HFFc6 (cell line): ENCODE measurements at regions not wholly inside any gene's neighbourhood (a gene's known extent, or its start where the extent isn't known, plus 50 kb on each side); places are given as distances from the start of the nearest gene placed in this dataset.

ENCODE experiments used
- DNase-seq: peaks from one replicate; pipeline ENCODE4 v3.0.0-alpha.2; 2018
- H3K27ac Mint-ChIP-seq: 2 replicates; pipeline ENCODE4 v1.8.0; 2020; ENCODE audit warnings: mild to moderate bottlenecking, mixed read lengths
- H3K27me3 Mint-ChIP-seq: 2 replicates; pipeline ENCODE4 v1.8.0; 2021; ENCODE audit warnings: mild to moderate bottlenecking, moderate library complexity, mixed read lengths; ENCODE audit not compliant: insufficient read depth
- H3K36me3 Mint-ChIP-seq: 2 replicates; pipeline ENCODE4 v1.8.0; 2021; ENCODE audit warnings: low read depth, mixed read lengths
- H3K4me1 Mint-ChIP-seq: 2 replicates; pipeline ENCODE4 v1.8.0; 2020; ENCODE audit warnings: low read depth, mixed read lengths
- H3K4me3 Mint-ChIP-seq: 2 replicates; pipeline ENCODE4 v1.8.0; 2020; ENCODE audit warnings: mild to moderate bottlenecking, moderate library complexity, mixed read lengths
- H3K9me3 Mint-ChIP-seq: 2 replicates; pipeline ENCODE4 v1.8.0; 2020; ENCODE audit warnings: mild to moderate bottlenecking, mixed read lengths
- TF ChIP-seq, protein P1 (sequence below): fragments of 200-600 bp; sonication (generic); IDR thresholded peaks from 2 replicates; pipeline ENCODE4 v1.5.0; 2021; ENCODE audit warnings: antibody characterized with exemption, mild to moderate bottlenecking

- H3K4me1 Mint-ChIP-seq: no peaks in the 10 kb centered on the region
- no peak for DNase-seq
- TF ChIP-seq, protein P1, sequence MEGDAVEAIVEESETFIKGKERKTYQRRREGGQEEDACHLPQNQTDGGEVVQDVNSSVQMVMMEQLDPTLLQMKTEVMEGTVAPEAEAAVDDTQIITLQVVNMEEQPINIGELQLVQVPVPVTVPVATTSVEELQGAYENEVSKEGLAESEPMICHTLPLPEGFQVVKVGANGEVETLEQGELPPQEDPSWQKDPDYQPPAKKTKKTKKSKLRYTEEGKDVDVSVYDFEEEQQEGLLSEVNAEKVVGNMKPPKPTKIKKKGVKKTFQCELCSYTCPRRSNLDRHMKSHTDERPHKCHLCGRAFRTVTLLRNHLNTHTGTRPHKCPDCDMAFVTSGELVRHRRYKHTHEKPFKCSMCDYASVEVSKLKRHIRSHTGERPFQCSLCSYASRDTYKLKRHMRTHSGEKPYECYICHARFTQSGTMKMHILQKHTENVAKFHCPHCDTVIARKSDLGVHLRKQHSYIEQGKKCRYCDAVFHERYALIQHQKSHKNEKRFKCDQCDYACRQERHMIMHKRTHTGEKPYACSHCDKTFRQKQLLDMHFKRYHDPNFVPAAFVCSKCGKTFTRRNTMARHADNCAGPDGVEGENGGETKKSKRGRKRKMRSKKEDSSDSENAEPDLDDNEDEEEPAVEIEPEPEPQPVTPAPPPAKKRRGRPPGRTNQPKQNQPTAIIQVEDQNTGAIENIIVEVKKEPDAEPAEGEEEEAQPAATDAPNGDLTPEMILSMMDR: no peak
- peaks cover 2% of the 10 kb centered on the region; the same call in 1 of the 2 replicates for H3K27me3 Mint-ChIP-seq
- peaks cover 35% of the 10 kb centered on the region for H3K9me3 Mint-ChIP-seq
- no peak overlapping the region for H3K27ac Mint-ChIP-seq
- H3K36me3 Mint-ChIP-seq: no peaks in the 10 kb centered on the region; the same call in 1 of the 2 replicates
- no peak overlapping the region; the same call in 1 of the 2 replicates for H3K4me3 Mint-ChIP-seq
Observed at GRCh38 chr7:26449175-26450165, 157.8 kb downstream of the SNX10 start.

DNA sequence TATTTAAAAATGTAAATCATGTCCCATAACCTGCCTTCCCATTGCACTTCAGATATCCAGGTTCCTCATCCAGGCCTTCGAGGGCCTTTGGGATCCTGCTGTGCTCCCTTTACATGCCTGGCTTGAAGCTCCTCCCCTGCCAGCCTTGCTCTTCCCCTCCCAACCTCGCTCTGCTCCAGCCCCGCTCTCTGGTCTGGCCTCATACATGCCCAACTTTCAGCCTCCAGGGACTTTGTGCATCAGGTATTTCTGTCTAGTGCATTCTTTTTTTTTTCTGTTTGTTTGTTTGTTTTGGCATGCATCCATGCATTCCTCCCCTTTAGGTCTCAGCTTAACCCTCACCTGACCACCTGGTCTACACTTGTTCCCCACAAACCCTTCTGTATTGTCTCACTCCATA lies 160.3 kb downstream of the SNX10 start:
- no peaks in the 10 kb centered on the region for H3K4me1 Mint-ChIP-seq
- no peak overlapping the region for H3K27ac Mint-ChIP-seq
- no peak for DNase-seq
- H3K9me3 Mint-ChIP-seq: peaks cover 28% of the 10 kb centered on the region
- H3K27me3 Mint-ChIP-seq: peaks cover 2% of the 10 kb centered on the region; the same call in 1 of the 2 replicates
- TF ChIP-seq, protein P1: no peak
- H3K36me3 Mint-ChIP-seq: no peaks in the 10 kb centered on the region; the same call in 1 of the 2 replicates
- H3K4me3 Mint-ChIP-seq: no peak overlapping the region

DNA sequence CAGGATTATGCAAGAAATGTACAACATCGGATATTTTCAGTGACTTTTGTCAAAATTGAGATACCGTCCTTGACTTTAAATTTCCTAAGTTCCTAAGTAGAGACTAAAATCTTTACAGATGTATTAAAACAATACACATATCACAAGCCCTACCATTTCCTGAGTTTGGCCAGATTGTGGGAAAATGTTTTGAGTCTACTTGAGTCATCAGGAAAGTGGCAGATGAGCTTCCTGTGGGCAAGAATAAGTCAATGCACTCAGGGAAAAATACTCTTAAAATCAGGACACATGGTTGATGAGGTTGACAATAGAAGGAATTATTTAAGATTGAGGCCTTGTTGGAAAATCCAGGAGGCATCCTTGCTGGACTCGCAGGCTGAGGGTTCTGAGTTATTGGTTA lies 162.5 kb downstream of the SNX10 start:
- peaks cover 2% of the 10 kb centered on the region; the same call in 1 of the 2 replicates for H3K27me3 Mint-ChIP-seq
- no peaks in the 10 kb centered on the region for H3K4me1 Mint-ChIP-seq
- H3K4me3 Mint-ChIP-seq: no peak overlapping the region
- peaks cover 26% of the 10 kb centered on the region for H3K9me3 Mint-ChIP-seq
- H3K36me3 Mint-ChIP-seq: no peaks in the 10 kb centered on the region; the same call in 1 of the 2 replicates
- no peak for DNase-seq
- H3K27ac Mint-ChIP-seq: no peak overlapping the region
- TF ChIP-seq, protein P1: no peak

- H3K4me1 Mint-ChIP-seq: no peaks in the 10 kb centered on the region
- DNase-seq: no peak
Observed at GRCh38 chr7:26457696-26458327, 166.2 kb downstream of the SNX10 start.

DNA sequence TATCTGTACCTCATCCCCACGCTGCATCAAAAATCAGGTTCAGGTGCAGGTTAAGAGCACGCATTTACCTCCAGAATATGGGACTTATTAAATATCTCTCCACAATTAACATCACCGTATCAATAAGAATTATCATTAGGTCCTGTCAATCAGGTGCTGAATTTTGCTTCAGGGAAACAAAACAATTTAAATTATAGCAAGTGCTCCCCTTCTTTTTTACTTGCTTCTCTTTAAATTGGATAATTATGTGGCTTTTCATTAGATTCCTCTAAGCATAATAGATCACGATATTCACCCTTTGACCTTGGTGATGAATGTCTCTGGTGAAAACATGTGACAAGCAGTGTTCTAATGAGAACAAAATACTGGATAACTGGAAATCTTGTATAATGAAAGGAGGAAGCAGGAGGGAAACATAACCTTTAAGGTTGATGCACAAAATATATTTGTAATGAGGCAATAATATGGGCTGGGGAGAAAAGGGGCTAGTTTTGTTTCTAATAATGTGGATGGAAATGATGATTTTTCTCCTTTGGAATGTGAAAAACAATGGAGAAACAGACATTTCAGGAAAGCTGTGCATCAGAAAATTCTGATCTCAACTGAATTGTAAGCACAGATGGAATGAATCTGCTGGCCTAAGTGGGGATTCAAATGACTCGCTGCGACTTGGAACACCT lies 166.9 kb downstream of the SNX10 start:
- no peaks in the 10 kb centered on the region for H3K36me3 Mint-ChIP-seq
- no peak for DNase-seq
- H3K27me3 Mint-ChIP-seq: no peaks in the 10 kb centered on the region
- no peaks in the 10 kb centered on the region for H3K4me1 Mint-ChIP-seq
- H3K27ac Mint-ChIP-seq: no peak overlapping the region
- TF ChIP-seq, protein P1: no peak
- peaks cover 18% of the 10 kb centered on the region for H3K9me3 Mint-ChIP-seq
- no peak overlapping the region for H3K4me3 Mint-ChIP-seq

More at GRCh38 chr7:26457696-26458327, 166.2 kb downstream of the SNX10 start:
- H3K27me3 Mint-ChIP-seq: no peaks in the 10 kb centered on the region
- H3K27ac Mint-ChIP-seq: no peak overlapping the region
- H3K36me3 Mint-ChIP-seq: no peaks in the 10 kb centered on the region
- peaks cover 18% of the 10 kb centered on the region for H3K9me3 Mint-ChIP-seq
- H3K4me3 Mint-ChIP-seq: no peak overlapping the region
- TF ChIP-seq, protein P1: no peak
